ENCODE measurements at regions not wholly inside any gene's neighbourhood (a gene's known extent, or its start where the extent isn't known, plus 50 kb on each side); places are given as distances from the start of the nearest gene placed in this dataset.

DNA sequence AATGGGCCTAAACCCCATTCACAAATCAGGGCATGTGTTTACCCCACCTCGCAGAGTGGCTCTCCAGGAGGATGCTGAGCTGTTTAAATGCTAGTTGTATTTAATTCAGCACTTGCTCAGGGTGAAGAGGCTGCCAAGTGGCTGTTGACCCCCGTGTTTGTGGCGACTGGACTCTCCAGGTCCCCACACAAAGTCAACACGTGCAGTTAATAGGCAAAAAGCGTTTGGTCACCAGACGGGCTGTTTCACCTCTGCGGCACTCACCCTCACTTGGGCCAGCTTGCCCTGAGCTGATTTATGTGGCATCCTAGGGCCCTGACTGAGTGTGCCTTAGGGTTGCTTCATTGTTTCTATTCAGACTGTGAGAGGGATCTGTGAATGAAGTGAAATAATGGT is 152.3 kb downstream of the GAS1 start:
- no peak for DNase-seq

DNA sequence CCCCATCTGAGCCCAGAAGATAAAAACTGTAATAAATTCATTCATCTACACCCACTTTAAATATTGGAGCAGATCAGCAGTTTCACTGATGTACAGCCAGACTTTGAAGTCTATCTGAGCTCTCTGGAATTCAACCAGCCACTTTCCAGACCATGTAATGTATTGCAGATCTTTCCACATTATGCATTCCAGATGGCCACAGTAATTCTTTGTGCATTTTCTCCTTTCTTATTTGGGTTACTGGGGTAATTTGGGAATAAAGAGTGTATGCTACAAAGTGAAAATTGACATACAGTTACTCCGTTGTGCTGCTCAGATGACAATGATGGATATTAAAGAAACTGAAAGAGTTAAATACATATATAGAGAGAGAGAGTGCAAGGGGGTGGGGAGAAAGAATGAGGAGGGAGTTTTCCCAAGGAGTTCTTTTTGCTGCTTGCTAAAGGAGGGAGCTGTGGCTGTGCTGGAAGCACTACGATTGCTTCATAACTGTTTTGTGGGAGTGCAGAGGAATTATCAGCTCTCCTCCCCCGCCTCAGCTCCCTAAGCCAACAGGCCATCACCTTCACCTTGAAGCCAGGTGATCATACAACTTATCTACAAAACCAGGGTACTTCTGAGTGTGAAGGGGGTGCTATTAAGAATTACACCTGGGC is 152.8 kb downstream of the GAS1 start:
- no peak for DNase-seq

DNA sequence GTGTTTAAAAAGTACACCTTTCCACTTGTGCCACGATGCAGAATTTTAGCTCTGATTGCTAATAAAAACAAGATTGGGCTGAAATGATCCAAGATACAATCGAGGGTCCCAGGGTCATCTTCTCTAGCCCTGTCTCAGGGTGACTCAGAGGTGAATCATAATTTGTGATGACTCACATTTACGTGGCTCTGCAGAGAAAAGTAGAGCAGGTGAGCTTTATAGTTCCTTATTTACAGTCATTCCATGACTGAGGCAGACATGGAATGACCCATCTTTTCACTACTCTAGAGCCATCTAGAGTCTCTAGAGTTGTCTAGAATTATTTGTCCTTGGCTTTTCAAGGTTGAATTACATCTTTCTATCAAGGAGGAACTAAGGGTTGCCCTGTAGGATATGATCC is 155.2 kb downstream of the GAS1 start:
- peak; percentile 2 for DNase-seq

GRCh38 chr9:86790805-86791204 is 156.5 kb downstream of the GAS1 start:
- DNase-seq = no peak

DNA sequence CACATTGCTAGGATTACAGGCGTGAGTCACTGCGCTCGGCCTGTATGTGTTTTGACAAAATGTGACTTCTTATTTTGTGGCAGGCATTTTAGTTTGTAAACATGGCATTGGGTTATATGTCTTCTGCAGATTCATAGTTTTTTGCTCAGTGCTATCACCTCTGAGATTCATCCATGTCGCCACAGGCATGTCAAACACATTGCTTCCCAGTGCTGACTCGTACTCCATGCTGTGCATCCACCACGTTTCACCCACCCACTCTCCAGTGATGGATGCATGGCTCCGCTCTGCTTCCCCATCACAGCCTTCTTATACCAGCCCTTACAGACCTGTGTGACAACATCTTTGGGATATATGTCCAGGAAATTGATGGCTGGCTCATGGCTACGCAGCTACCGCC is 158.8 kb downstream of the GAS1 start:
- DNase-seq = no peak

DNA sequence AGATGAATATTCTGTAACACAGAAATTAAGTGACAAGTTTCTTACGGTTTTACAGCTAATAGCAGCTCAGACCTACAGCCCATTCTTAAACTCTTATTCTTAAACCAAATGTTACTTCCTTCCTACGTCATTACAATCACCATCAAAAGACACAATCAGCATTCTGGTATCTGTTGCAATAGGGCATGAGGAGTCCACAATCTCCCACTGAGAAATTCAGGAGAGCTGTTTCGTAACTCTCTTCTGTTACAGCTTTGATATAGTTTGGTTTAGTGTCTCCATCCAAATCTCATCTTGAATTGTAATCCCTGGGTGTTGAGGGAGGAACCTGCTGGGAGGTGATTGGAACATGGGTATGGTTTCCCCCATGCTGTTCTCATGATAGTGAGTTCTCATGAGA is 163.4 kb downstream of the GAS1 start:
- no peak for DNase-seq

DNA sequence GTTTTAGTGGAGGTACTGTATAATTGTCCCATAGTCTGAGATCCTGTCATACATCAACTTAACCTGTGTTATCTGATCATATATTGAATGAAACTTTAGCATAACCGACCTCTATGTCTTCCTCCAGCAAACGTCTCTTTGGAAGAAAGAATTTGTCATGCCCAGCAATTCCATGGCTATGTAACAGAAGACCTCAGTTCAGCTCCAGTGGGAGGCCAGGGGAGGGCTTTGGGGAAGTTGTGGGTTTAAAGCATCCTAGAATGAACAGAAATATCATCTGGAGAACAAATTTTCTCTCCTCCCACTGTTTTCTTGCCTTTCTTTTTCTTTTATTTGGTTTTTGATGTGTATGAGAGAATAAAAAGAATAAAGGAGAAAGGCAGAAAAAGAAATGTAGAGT is 164.5 kb downstream of the GAS1 start:
- DNase-seq = no peak

GRCh38 chr9:86778761-86779160 is 168.5 kb downstream of the GAS1 start:
- no peak for DNase-seq

GRCh38 chr9:86775718-86776117 is 171.6 kb downstream of the GAS1 start:
- no peak for DNase-seq

- DNase-seq = no peak
Observed at GRCh38 chr9:86774116-86774515, 173.2 kb downstream of the GAS1 start.

- no peak for DNase-seq
Observed at GRCh38 chr9:86773422-86773945, 173.8 kb downstream of the GAS1 start.

- no peak for DNase-seq
Observed at GRCh38 chr9:86772635-86772993, 174.7 kb downstream of the GAS1 start.

DNA sequence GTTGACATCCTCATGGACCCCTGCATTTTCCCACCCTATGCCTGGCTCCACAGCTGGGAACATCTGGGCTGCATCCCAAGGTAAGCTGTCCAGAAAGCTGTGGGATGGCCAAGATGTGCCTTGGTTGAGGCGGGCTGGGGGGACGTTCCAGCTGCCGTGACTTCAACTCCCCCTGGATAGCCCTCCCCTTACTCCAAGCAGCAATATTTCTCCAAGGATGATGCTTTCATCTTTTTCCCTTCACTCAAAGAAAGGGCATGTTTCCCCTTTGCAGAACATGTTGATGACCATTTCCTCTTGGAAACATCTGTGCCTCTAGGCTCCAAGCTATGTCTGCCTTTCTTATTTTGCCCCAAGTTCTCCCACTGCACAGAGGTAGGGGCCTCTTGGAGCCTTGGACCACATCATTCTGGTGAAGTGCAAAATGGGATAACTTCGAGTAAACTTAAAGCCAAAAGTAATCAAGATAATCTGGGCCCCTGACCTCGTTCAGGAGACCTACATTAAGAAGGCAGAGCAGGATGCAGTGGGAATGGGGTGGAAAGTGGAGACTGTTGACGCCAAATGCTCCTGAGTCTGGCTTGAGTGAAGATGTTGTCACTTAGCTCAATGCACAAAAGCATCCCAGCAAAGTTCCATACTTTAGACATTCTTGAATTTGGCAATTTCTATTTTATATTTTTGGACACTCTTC is 175.2 kb downstream of the GAS1 start:
- DNase-seq = no peak

GRCh38 chr9:86771420-86771819 is 175.9 kb downstream of the GAS1 start:
- DNase-seq = no peak

- DNase-seq = no peak
Observed at GRCh38 chr9:86768709-86769108, 178.6 kb downstream of the GAS1 start.

- no peak for DNase-seq
Observed at GRCh38 chr9:86768020-86768419, 179.3 kb downstream of the GAS1 start.

- DNase-seq = no peak
Observed at GRCh38 chr9:86767373-86767772, 179.9 kb downstream of the GAS1 start.

DNA sequence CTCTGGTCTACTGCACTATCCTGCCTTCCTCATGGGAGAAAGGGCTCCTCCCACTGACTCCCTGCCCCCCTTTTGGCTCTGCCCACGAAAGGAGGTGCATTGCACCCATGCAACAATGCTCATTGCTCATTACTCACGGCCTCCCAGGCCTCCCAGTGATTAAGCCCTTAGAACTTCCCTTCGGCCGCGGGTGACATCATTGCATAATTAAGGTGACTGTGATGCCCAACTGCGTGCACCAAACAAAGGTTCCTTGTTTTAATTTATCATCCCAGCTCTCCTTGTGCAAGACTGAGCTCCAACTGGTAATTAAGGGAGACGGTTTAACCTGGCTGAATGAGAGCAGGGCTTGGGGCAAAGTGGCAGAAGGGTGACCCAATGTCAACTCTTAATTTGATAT is 180.4 kb downstream of the GAS1 start:
- peak; percentile 96 for DNase-seq

GRCh38 chr9:86766511-86766910 is 180.8 kb downstream of the GAS1 start:
- DNase-seq = no peak

DNA sequence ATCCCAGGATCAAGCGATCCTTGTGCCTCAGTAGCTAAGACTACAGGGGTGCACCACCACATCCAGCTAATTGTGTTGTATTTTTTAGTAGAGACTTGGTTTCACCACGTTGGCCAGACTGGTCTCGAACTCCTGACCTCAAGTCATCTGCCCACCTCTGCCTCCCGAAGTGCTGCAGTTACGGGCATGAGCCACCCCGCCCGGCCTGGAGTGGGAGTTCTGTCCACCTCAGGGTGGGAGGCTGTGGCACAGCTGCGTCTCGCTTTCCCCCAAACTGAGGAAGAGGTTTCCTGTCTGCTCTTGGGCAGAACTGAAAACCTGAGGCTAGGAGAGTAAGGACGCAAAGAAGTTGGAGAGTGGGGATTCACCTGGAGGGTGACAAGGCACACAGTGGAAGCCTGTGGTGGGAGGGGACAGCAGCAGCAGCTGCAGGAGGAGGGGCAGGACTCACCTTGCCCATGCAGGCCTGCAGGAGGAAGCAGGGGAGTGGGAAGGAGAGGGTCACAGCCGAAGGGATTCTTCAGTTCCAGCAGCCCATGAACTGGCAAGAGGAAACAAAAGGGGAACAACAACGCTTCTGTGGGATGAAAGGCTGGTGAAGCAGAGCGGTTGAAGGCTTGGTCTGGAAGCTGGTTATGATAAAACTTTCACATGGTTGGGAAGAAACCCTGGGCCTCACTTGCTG is 181.4 kb downstream of the GAS1 start:
- DNase-seq = no peak

DNA sequence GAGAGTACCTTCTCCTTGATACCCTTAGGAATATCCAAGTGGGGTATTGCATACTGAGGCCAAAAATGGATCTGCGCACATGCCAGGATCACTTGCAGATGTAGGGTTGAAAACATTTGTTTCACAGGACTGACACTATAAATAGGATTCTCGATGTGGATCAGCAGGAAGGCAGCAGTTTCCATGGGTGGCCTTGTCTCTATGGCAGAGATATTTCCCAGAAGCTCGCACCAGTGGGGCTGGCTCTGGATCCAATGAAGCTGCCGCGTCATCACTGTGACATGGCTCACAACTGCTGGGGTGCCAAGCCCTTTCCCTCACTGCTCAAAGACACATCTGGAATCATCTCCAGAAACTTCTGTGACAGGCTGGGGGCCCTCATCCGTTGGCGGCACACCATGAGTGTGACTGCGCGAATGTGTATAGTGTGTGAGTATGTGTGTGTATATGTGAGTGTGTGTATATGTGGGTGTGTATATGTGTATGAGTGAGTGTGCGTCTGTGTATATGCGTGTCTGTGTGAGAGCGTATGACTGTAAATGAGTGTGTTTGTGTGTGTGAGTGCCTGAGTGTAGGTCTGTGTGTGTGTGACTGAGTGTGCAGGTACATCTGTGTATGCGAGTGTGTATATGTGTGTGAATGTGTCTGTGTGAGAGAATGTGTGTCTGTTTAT is 182.5 kb downstream of the GAS1 start:
- no peak for DNase-seq

DNA sequence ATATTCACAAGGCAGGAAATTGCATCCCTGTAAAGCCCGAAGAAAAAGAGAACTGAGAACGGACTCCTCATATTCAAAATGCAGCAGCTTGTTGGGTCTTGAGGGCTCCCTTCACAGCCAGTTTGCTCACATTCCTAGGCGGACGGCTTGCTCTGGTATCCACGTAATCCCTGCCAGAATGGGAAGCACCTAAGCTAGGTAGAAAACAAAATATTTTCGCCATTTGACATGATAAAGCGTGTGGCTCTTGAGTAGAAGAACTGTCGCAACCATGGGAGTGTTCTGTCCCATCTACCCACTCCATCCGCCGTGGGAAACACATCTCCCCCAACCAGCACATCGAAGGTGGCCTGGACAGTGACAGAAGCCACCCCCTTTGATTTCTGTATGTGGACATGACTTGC is 183.1 kb downstream of the GAS1 start:
- DNase-seq = no peak

GRCh38 chr9:86763791-86764190 is 183.5 kb downstream of the GAS1 start:
- DNase-seq = no peak

DNA sequence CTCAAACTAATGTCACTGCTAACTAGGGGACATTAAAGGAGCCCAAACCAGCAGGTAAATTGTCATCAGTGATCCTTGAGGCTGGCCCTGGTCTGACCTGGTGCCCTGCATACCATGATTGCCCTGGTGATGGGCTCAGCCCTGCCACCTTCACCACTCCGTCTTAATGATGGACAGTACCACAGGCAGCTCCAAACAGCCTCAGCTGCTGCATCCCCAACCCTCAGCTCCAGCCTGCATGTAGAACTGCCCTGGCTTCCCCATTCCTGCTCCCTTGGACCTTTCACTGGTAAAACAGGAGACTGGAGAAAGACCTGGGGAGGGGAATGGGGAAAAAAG is 190.0 kb downstream of the GAS1 start:
- DNase-seq = no peak
